ENCODE measurements at regions not wholly inside any gene's neighbourhood (a gene's known extent, or its start where the extent isn't known, plus 50 kb on each side); places are given as distances from the start of the nearest gene placed in this dataset.

- H3K79me2 ChIP-seq (ENCODE audit: low read length) = no peaks in the 10 kb centered on the region
- no peaks in the 10 kb centered on the region for H3K36me3 ChIP-seq (replicated peaks; ENCODE audit: low read depth, low read length)
- no peaks in the 10 kb centered on the region for H3K9me3 ChIP-seq (ENCODE audit: insufficient read depth, low read length)
- no peak overlapping the region for H3K27ac ChIP-seq (ENCODE audit: low read length)
- H3K4me3 ChIP-seq (ENCODE audit: low read length) = no peak overlapping the region
- H2AFZ ChIP-seq (ENCODE audit: low read depth, low read length) = no peak overlapping the region
- no peak overlapping the region for H3K4me2 ChIP-seq (ENCODE audit: low read length)
- H3K9ac ChIP-seq (ENCODE audit: low read length) = no peak overlapping the region
- H3K4me1 ChIP-seq (ENCODE audit: low read length) = no peaks in the 10 kb centered on the region
- H3K27me3 ChIP-seq (ENCODE audit: low read depth, low read length) = no peaks in the 10 kb centered on the region
- TF ChIP-seq, protein P1, sequence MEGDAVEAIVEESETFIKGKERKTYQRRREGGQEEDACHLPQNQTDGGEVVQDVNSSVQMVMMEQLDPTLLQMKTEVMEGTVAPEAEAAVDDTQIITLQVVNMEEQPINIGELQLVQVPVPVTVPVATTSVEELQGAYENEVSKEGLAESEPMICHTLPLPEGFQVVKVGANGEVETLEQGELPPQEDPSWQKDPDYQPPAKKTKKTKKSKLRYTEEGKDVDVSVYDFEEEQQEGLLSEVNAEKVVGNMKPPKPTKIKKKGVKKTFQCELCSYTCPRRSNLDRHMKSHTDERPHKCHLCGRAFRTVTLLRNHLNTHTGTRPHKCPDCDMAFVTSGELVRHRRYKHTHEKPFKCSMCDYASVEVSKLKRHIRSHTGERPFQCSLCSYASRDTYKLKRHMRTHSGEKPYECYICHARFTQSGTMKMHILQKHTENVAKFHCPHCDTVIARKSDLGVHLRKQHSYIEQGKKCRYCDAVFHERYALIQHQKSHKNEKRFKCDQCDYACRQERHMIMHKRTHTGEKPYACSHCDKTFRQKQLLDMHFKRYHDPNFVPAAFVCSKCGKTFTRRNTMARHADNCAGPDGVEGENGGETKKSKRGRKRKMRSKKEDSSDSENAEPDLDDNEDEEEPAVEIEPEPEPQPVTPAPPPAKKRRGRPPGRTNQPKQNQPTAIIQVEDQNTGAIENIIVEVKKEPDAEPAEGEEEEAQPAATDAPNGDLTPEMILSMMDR (IDR thresholded peaks at IDR 0.05; ENCODE audit: low read depth, low read length) = no peak
- no peak for TF ChIP-seq EZH2phosphoT487 (IDR thresholded peaks at IDR 0.05; ENCODE audit: low read depth)
- no peaks in the 10 kb centered on the region for H4K20me1 ChIP-seq (ENCODE audit: insufficient read depth, low read length)
Measured at GRCh38 chr6:119950681-119951080, 601.1 kb upstream of the MAN1A1 start.

DNA sequence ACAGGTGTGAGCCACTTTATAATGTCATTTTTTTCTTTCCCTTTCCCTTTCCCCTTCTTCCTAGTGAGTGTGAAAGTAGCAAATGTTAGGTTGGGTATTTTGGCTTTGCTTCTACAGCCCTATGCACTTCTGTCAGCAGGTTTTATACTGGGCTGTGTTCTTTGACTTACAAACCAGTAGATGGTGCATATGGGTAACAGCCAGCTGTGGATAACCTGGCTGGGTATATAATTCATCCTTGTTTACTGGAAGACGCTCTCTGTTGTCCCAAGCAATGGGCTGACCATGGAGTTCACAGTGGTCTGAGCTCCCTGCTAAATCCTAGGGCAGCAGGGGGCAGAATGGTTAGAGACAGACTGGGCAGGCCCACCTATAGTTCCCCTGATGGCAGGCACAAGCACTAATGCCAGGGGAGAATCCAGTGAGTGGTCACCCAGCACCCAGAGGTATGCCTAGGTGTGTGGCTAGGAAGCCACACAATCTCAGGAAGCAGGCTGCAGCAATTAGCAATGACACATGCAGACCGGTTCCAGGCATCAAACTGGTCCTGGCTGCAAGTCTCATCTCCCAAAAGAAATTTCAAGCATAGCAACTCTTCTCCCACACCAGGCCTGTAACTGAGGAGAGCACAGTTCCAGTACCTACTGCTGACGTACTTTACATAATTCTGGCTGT is 592.7 kb upstream of the MAN1A1 start:
- Histone ChIP-seq H4K20me1 (ENCODE audit: insufficient read depth, low read length) (no peaks in the 10 kb centered on the region), H2AFZ (ENCODE audit: low read depth, low read length) (no peak overlapping the region), H3K27ac (ENCODE audit: low read length) (no peak overlapping the region), H3K9ac (ENCODE audit: low read length) (no peak overlapping the region), H3K27me3 (ENCODE audit: low read depth, low read length) (no peaks in the 10 kb centered on the region), H3K79me2 (ENCODE audit: low read length) (no peaks in the 10 kb centered on the region), H3K9me3 (ENCODE audit: insufficient read depth, low read length) (no peaks in the 10 kb centered on the region), H3K4me1 (ENCODE audit: low read length) (no peaks in the 10 kb centered on the region), H3K4me3 (ENCODE audit: low read length) (no peak overlapping the region), H3K4me2 (ENCODE audit: low read length) (no peak overlapping the region), H3K36me3 (replicated peaks; ENCODE audit: low read depth, low read length) (no peaks in the 10 kb centered on the region)
- no peak for TF ChIP-seq EZH2phosphoT487 (IDR thresholded peaks at IDR 0.05; ENCODE audit: low read depth)
- TF ChIP-seq, protein P1 (IDR thresholded peaks at IDR 0.05; ENCODE audit: low read depth, low read length) = no peak

- Histone ChIP-seq H4K20me1 (ENCODE audit: insufficient read depth, low read length) (no peaks in the 10 kb centered on the region), H3K36me3 (replicated peaks; ENCODE audit: low read depth, low read length) (no peaks in the 10 kb centered on the region), H3K4me1 (ENCODE audit: low read length) (no peaks in the 10 kb centered on the region), H3K79me2 (ENCODE audit: low read length) (no peaks in the 10 kb centered on the region), H3K9ac (ENCODE audit: low read length) (no peak overlapping the region), H3K4me2 (ENCODE audit: low read length) (no peak overlapping the region), H3K4me3 (ENCODE audit: low read length) (no peak overlapping the region), H3K9me3 (ENCODE audit: insufficient read depth, low read length) (no peaks in the 10 kb centered on the region), H3K27me3 (ENCODE audit: low read depth, low read length) (no peaks in the 10 kb centered on the region), H2AFZ (ENCODE audit: low read depth, low read length) (no peak overlapping the region), H3K27ac (ENCODE audit: low read length) (no peak overlapping the region)
- TF ChIP-seq, protein P1 (IDR thresholded peaks at IDR 0.05; ENCODE audit: low read depth, low read length) = no peak
- no peak for TF ChIP-seq EZH2phosphoT487 (IDR thresholded peaks at IDR 0.05; ENCODE audit: low read depth)
Measured at GRCh38 chr6:119938752-119939151, 589.2 kb upstream of the MAN1A1 start.

DNA sequence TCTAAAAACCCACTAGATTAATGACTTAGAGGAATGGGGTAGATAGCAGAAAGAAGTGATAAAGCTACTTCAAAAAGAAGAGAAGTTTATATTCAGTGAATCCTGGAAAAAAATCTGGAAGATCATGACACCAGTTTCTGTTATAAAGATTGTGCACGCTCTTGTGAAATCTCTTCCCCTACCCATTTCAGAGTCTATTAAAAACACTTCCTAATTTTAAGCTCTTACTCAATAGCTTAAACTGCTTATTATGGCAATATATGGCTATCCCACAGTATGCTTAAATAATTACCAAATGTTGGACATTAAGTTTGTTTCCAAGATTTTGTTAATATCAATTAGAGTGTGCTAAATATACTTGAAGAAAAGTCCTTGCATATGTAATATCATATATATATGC is 585.3 kb upstream of the MAN1A1 start:
- Histone ChIP-seq H3K4me1 (ENCODE audit: low read length) (no peaks in the 10 kb centered on the region), H3K27ac (ENCODE audit: low read length) (no peak overlapping the region), H3K9ac (ENCODE audit: low read length) (no peak overlapping the region), H3K27me3 (ENCODE audit: low read depth, low read length) (no peaks in the 10 kb centered on the region), H2AFZ (ENCODE audit: low read depth, low read length) (no peak overlapping the region), H3K9me3 (ENCODE audit: insufficient read depth, low read length) (no peaks in the 10 kb centered on the region), H3K36me3 (replicated peaks; ENCODE audit: low read depth, low read length) (no peaks in the 10 kb centered on the region), H3K4me2 (ENCODE audit: low read length) (no peak overlapping the region), H3K4me3 (ENCODE audit: low read length) (no peak overlapping the region), H4K20me1 (ENCODE audit: insufficient read depth, low read length) (no peaks in the 10 kb centered on the region), H3K79me2 (ENCODE audit: low read length) (no peaks in the 10 kb centered on the region)
- TF ChIP-seq, protein P1 (IDR thresholded peaks at IDR 0.05; ENCODE audit: low read depth, low read length) = no peak
- no peak for TF ChIP-seq EZH2phosphoT487 (IDR thresholded peaks at IDR 0.05; ENCODE audit: low read depth)
